K562 (cell line): ENCODE measurements at regions not wholly inside any gene's neighbourhood (a gene's known extent, or its start where the extent isn't known, plus 50 kb on each side); places are given as distances from the start of the nearest gene placed in this dataset.
A peak's percentile ranks its signal among the peaks of the same experiment; 100 is the strongest.

Experiments
- ATAC-seq: fragments of 200-7000 bp; cut with Tn5 transposase; 3 replicates; pipeline ENCODE4 v1.9.1; 2020; ENCODE audit warnings: moderate library complexity
- BruUV-seq: library from RNA; stranded (reverse); fragments of 400-500 nt; replicated peaks from 2 replicates; lab custom pipeline; 2021; lab: Mats Ljungman, UMichigan
- CTCF ChIA-PET: fragments of 300-600 bp; formaldehyde crosslinking; extraction: SDS; loops from one replicate; lab custom pipeline; 2021; ENCODE audit warnings: low intra/inter-chr PET ratio; lab: Yijun Ruan, JAX
- POLR2A ChIA-PET: fragments of 300-600, 350-650 bp; sonication (Branson Sonifier 250); formaldehyde crosslinking; extraction: SDS; loops from one replicate; lab custom pipeline; 2021; ENCODE audit warnings: antibody characterized with exemption, inconsistent platforms; lab: Yijun Ruan, JAX
- DNase-seq, 4 experiments: peaks; one replicate each; pipeline versions ENCODE4 v3.0.0 to v3.0.0-alpha.2; 2011 to 2018; ENCODE audit warnings: low spot score in 3 of 4, mixed read lengths in 3 of 4; ENCODE audit errors: extremely low read depth in 1 of 4
- FAIRE-seq: peaks from 2 replicates; lab custom pipeline; 2011; peaks lifted over from hg19 to GRCh38; lab: Jason Lieb, UNC
- H2AFZ ChIP-seq: 2 replicates; pipeline ENCODE4 v1.6.0; 2011; ENCODE audit warnings: low read depth, low read length, control low read depth, inconsistent platforms
- H3K27ac ChIP-seq: fragments of 200-600 bp; 3 replicates; pipeline ENCODE4 v1.8.0; 2011; ENCODE audit warnings: low read depth, mild to moderate bottlenecking, control low read depth, inconsistent platforms, low read length, moderate library complexity, mixed read lengths; ENCODE audit errors: extremely low read depth
- H3K27me3 ChIP-seq, 2 experiments: fragments of 300-600 bp in 1 of 2; 2 replicates in 1 of 2; 3 replicates in 1 of 2; pipeline versions ENCODE4 v1.6.0 to v1.8.0; 2011; ENCODE audit warnings: inconsistent platforms in 2 of 2, low read length in 2 of 2, mild to moderate bottlenecking in 1 of 2, mixed read lengths in 1 of 2, moderate library complexity in 1 of 2; ENCODE audit not compliant: control insufficient read depth in 2 of 2, insufficient read depth in 2 of 2
- H3K36me3 ChIP-seq: fragments of 300-600 bp; 3 replicates; pipeline ENCODE4 v1.8.0; 2011; ENCODE audit warnings: mild to moderate bottlenecking, low read length, inconsistent platforms; ENCODE audit not compliant: control insufficient read depth, insufficient read depth
- H3K4me1 ChIP-seq, 2 experiments: fragments of 200-600 bp in 1 of 2; replicated peaks in 1 of 2; 2 replicates in 1 of 2; 3 replicates in 1 of 2; pipeline versions ENCODE4 v1.5.1 to v1.8.0; 2011; ENCODE audit warnings: inconsistent platforms in 2 of 2, low read length in 2 of 2, mild to moderate bottlenecking in 1 of 2, mixed read lengths in 1 of 2, moderate library complexity in 1 of 2; ENCODE audit not compliant: control insufficient read depth in 2 of 2, insufficient read depth in 2 of 2
- H3K4me2 ChIP-seq: 2 replicates; pipeline ENCODE4 v1.6.1; 2011; ENCODE audit warnings: low read length, control low read depth, inconsistent platforms, mixed read lengths; ENCODE audit not compliant: insufficient read depth
- H3K4me3 ChIP-seq: fragments of 200-600 bp; sonication (generic), shearing (Covaris generic); 2 replicates; pipeline ENCODE4 v1.5.1; 2016; ENCODE audit warnings: control low read depth, inconsistent platforms
- H3K79me2 ChIP-seq: fragments of 200-600 bp; 3 replicates; pipeline ENCODE4 v1.8.0; 2011; ENCODE audit warnings: low read length, inconsistent platforms; ENCODE audit not compliant: control insufficient read depth, insufficient read depth
- H3K9ac ChIP-seq, 2 experiments: 2 replicates each; pipeline versions ENCODE4 v1.6.0 to v1.6.1; 2011; ENCODE audit warnings: low read depth in 2 of 2, low read length in 2 of 2, control low read depth in 1 of 2, inconsistent platforms in 1 of 2, mild to moderate bottlenecking in 1 of 2, mixed read lengths in 1 of 2; ENCODE audit not compliant: insufficient read depth in 1 of 2
- H3K9me1 ChIP-seq: one replicate; pipeline ENCODE4 v1.6.0; 2011; ENCODE audit warnings: inconsistent platforms, mild to moderate bottlenecking, low read length, moderate library complexity; ENCODE audit not compliant: control insufficient read depth, insufficient read depth
- H3K9me3 ChIP-seq: replicated peaks from 2 replicates; pipeline ENCODE4 v1.5.1; 2011; ENCODE audit warnings: low read depth, low read length, inconsistent platforms; ENCODE audit not compliant: control insufficient read depth, insufficient read depth
- H4K20me1 ChIP-seq: replicated peaks from 2 replicates; pipeline ENCODE4 v1.6.1; 2011; ENCODE audit warnings: low read length, inconsistent platforms, mixed read lengths; ENCODE audit not compliant: control insufficient read depth, insufficient read depth
- EGR1 ChIP-seq: fragments of 450-650 bp; conservative IDR thresholded peaks from 2 replicates; pipeline ENCODE4 v1.6.1; 2017; ENCODE audit warnings: mild to moderate bottlenecking
- ETV6 ChIP-seq, 3 experiments: fragments of 150-350 bp in 1 of 3; sonication (generic) in 1 of 3; formaldehyde crosslinking in 1 of 3; IDR thresholded peaks; 2 replicates each; pipeline versions ENCODE4 v1.6.1 to v1.8.0; 2014 to 2022; ENCODE audit warnings: borderline replicate concordance in 2 of 3, low read depth in 2 of 3, antibody characterized with exemption in 1 of 3, low read length in 1 of 3, mild to moderate bottlenecking in 1 of 3, missing genetic modification reagents in 1 of 3
- FUS ChIP-seq: fragments of 200-400 bp; formaldehyde crosslinking; optimal IDR thresholded peaks from 2 replicates; pipeline ENCODE3; 2017; ENCODE audit warnings: low read depth, low read length
- JUND ChIP-seq, 2 experiments: IDR thresholded peaks; 2 replicates in 1 of 2; 3 replicates in 1 of 2; pipeline ENCODE4 v1.6.1; 2011; ENCODE audit warnings: borderline replicate concordance in 2 of 2, low read depth in 2 of 2, low read length in 2 of 2, improper control_type of control experiment in 1 of 2, missing biosample characterization in 1 of 2, missing genetic modification characterization in 1 of 2, missing genetic modification reagents in 1 of 2
- KAT7 ChIP-seq: sonication (generic); formaldehyde crosslinking; IDR thresholded peaks from 2 replicates; pipeline ENCODE4 v1.8.0; 2022; ENCODE audit warnings: missing genetic modification reagents, mild to moderate bottlenecking, borderline replicate concordance
- NFYB ChIP-seq: IDR thresholded peaks from 2 replicates; pipeline ENCODE4 v1.6.1; 2011; ENCODE audit warnings: mild to moderate bottlenecking, moderate library complexity; ENCODE audit not compliant: insufficient read length; ENCODE audit errors: extremely low read depth
- NR2F6 ChIP-seq: fragments of 450-650 bp; formaldehyde crosslinking; IDR thresholded peaks from 2 replicates; pipeline ENCODE4 v1.4.0; 2020; ENCODE audit warnings: mild to moderate bottlenecking
- NRF1 ChIP-seq, 2 experiments: fragments of 450-650 bp; IDR thresholded peaks in 1 of 2; conservative IDR thresholded peaks in 1 of 2; 2 replicates each; pipeline ENCODE4 v1.6.1; 2014; ENCODE audit warnings: mild to moderate bottlenecking in 2 of 2
- PHF8 ChIP-seq: fragments of 200-600 bp; sonication (generic); IDR thresholded peaks from 2 replicates; pipeline ENCODE4 v1.6.1; 2012; ENCODE audit warnings: mixed run types, mild to moderate bottlenecking, inconsistent platforms, low read length, moderate library complexity, borderline replicate concordance
- PHTF2 ChIP-seq: fragments of 250-450 bp; sonication (Bioruptor Pico); IDR thresholded peaks from 2 replicates; pipeline ENCODE4 v1.5.0; 2021; ENCODE audit warnings: mild to moderate bottlenecking
- TCF7 ChIP-seq: sonication (generic); IDR thresholded peaks from 2 replicates; pipeline ENCODE4 v1.6.1; 2016; ENCODE audit warnings: antibody characterized with exemption, borderline replicate concordance
- YY1 ChIP-seq, 3 experiments: IDR thresholded peaks; 2 replicates each; pipeline ENCODE4 v1.6.1; 2011; ENCODE audit warnings: low read length in 2 of 3, mild to moderate bottlenecking in 2 of 3, moderate library complexity in 2 of 3, borderline replicate concordance in 1 of 3, control low read depth in 1 of 3, low read depth in 1 of 3; ENCODE audit not compliant: insufficient read depth in 3 of 3, insufficient replicate concordance in 2 of 3, control insufficient read depth in 1 of 3, insufficient read length in 1 of 3; ENCODE audit errors: extremely low read depth in 1 of 3
- ZFX ChIP-seq: sonication (generic); formaldehyde crosslinking; IDR thresholded peaks from 2 replicates; pipeline ENCODE4 v1.8.0; 2022; ENCODE audit warnings: mild to moderate bottlenecking, missing genetic modification reagents, moderate library complexity
- ZNF121 ChIP-seq: sonication (generic); formaldehyde crosslinking; conservative IDR thresholded peaks from 2 replicates; pipeline ENCODE4 v1.8.0; 2022; ENCODE audit warnings: missing genetic modification reagents
- ZNF445 ChIP-seq: fragments of 250-450 bp; sonication (Bioruptor Pico); IDR thresholded peaks from 2 replicates; pipeline ENCODE4 v1.4.0; 2020; ENCODE audit warnings: low read depth, mild to moderate bottlenecking, moderate library complexity
- ZNF589 ChIP-seq: fragments of 200-800 bp; sonication (Bioruptor generic); IDR thresholded peaks from 2 replicates; pipeline ENCODE4 v1.6.1; 2016; ENCODE audit warnings: low read depth, missing genetic modification characterization, missing compliant biosample characterization
- WGBS: fragments of 100-300 bp; shearing (Covaris generic); methylation state at CpG from one replicate; pipeline ENCODE4 v1.1.6; 2016; ENCODE audit warnings: low coverage, mixed read lengths; ENCODE audit not compliant: insufficient coverage; ENCODE audit errors: missing lambda C conversion rate; 5-methylcytosine and 5-hydroxymethylcytosine counted together
- in situ Hi-C: fragments of 300-500 bp; cut with MboI; formaldehyde crosslinking; loops from 4 replicates; pipeline ENCODE4 v1.15.0; 2018; ENCODE audit warnings: inconsistent platforms, mixed read lengths
- intact Hi-C: fragments of 100-400 bp; cut with micrococcal nuclease; formaldehyde crosslinking; loops from 2 replicates; pipeline ENCODE4 v1.14.2; 2022
- TF ChIP-seq, protein P1 (sequence below): sonication (generic); formaldehyde crosslinking; IDR thresholded peaks from 2 replicates; pipeline ENCODE4 v1.8.1; 2022; ENCODE audit warnings: missing genetic modification reagents
- TF ChIP-seq, protein P2 (sequence below): fragments of 450-650 bp; formaldehyde crosslinking; IDR thresholded peaks from 2 replicates; pipeline ENCODE4 v1.4.0; 2020; ENCODE audit warnings: mild to moderate bottlenecking, moderate library complexity

DNA sequence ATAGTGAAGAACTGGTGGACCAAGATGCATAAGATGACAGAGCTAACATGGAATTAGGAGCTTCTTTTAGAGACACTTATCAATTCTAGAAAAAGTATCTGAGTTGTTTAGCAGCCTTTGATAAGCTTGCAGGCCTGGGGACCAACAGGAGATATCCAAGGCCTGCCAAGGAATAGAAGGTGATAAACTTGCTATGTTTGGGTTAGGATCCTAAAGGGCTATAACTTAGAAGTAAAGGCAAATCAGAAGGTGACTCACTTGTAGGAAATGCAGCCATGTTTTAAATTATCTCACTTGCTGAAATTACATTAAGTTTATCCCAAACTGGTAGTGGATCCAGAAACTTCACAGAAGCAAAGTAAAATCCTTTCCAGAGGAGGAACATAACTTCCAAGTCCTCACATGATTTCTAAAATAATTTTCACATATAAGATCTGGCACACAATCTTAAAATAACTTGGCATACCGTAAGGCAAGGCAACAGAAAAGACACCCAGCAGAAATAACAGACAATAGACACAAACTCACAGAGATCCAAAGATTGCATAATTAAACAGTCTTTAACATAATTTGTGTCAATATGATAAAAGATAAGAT, 69.6 kb upstream of the TEAD1 start (continued):
- TF ChIP-seq FUS (no peak), KAT7 (CRISPR knock-in tag) (no peak), ZNF589 (CRISPR knock-in tag) (no peak), JUND (IDR thresholded peaks at IDR 0.05; ENCODE audit: borderline replicate concordance, low read depth, low read length) (no peak), JUND (tag; IDR thresholded peaks at IDR 0.05; ENCODE audit: borderline replicate concordance, low read depth, low read length) (peak; percentile 52; the same call in 1 of the 3 replicates), PHTF2 (no peak), YY1 (IDR thresholded peaks at IDR 0.05; ENCODE audit: borderline replicate concordance in 1 of 3, control insufficient read depth in 1 of 3, extremely low read depth in 1 of 3, insufficient read depth in 3 of 3, insufficient read length in 1 of 3, insufficient replicate concordance in 2 of 3, low read depth in 1 of 3, low read length in 2 of 3) (no peak)

DNA sequence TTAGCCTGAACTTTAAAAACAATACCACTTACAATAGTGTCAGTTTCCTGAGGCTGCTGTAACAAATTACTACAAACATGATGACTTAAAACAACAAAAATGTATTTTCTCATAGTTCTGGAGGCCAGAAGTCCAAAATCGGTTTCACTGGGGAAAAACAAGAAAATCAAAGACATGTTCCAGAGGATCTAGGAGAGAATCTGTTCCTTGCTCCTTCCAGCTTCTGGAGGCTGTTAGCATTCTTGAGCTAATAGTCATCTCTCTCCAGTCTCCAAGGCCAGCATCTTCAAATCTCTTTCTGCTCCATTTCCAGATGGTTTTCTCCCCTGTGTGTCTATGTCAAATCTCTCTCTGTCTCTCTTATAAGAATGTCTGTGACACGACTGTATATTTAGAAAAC, 67.6 kb upstream of the TEAD1 start:
- ATAC-seq: no peak
- DNase-seq: no peak
- Histone ChIP-seq H3K27me3 (no peaks in the 10 kb centered on the region), H4K20me1 (no peaks in the 10 kb centered on the region), H3K79me2 (no peaks in the 10 kb centered on the region), H3K9me1 (no peaks in the 10 kb centered on the region), H3K9me3 (peaks cover 4% of the 10 kb centered on the region; the same call in 1 of the 2 replicates), H3K4me2 (no peak overlapping the region), H2AFZ (no peak overlapping the region), H3K9ac (no peak overlapping the region), H3K4me1 (peaks cover 0 to 25% of the 10 kb centered on the region in 2 experiments; a peak in 4 of 5 replicates), H3K4me3 (no peak overlapping the region), H3K27ac (no peak overlapping the region), H3K36me3 (no peaks in the 10 kb centered on the region)
- CTCF ChIA-PET: no interaction called here
- no peak for FAIRE-seq
- intact Hi-C loops: no loop called here
- in situ Hi-C loops: no loop called here
- POLR2A ChIA-PET: no interaction called here
- BruUV-seq: no TSS peak
- WGBS: 0% methylated on average over 2 of the region's 2 CpGs
- TF ChIP-seq TCF7: no peak
- no peak for TF ChIP-seq NRF1 (conservative IDR thresholded peaks at IDR 0.05 in 1 of 2, IDR thresholded peaks at IDR 0.05 in 1 of 2)
- TF ChIP-seq NR2F6: no peak
- TF ChIP-seq ZFX (CRISPR knock-in tag): no peak
- TF ChIP-seq, protein P1, sequence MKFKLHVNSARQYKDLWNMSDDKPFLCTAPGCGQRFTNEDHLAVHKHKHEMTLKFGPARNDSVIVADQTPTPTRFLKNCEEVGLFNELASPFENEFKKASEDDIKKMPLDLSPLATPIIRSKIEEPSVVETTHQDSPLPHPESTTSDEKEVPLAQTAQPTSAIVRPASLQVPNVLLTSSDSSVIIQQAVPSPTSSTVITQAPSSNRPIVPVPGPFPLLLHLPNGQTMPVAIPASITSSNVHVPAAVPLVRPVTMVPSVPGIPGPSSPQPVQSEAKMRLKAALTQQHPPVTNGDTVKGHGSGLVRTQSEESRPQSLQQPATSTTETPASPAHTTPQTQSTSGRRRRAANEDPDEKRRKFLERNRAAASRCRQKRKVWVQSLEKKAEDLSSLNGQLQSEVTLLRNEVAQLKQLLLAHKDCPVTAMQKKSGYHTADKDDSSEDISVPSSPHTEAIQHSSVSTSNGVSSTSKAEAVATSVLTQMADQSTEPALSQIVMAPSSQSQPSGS: no peak
- no peak for TF ChIP-seq NFYB
- TF ChIP-seq, protein P2, sequence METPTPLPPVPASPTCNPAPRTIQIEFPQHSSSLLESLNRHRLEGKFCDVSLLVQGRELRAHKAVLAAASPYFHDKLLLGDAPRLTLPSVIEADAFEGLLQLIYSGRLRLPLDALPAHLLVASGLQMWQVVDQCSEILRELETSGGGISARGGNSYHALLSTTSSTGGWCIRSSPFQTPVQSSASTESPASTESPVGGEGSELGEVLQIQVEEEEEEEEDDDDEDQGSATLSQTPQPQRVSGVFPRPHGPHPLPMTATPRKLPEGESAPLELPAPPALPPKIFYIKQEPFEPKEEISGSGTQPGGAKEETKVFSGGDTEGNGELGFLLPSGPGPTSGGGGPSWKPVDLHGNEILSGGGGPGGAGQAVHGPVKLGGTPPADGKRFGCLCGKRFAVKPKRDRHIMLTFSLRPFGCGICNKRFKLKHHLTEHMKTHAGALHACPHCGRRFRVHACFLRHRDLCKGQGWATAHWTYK (CRISPR knock-in tag): no peak
- no peak for TF ChIP-seq PHF8
- TF ChIP-seq EGR1: no peak
- TF ChIP-seq ETV6 (IDR thresholded peaks at IDR 0.05; ENCODE audit: borderline replicate concordance in 1 of 2, low read depth in 2 of 2, low read length in 1 of 2): no peak
- TF ChIP-seq ETV6 (CRISPR knock-in tag; IDR thresholded peaks at IDR 0.05; ENCODE audit: borderline replicate concordance): no peak
- TF ChIP-seq ZNF121 (CRISPR knock-in tag): no peak
- TF ChIP-seq ZNF445: no peak
